HCT116 (cell line): ENCODE measurements at regions not wholly inside any gene's neighbourhood (a gene's known extent, or its start where the extent isn't known, plus 50 kb on each side); places are given as distances from the start of the nearest gene placed in this dataset.

Experiments
- ATAC-seq: fragments of 200-7000 bp; cut with Tn5 transposase; 2 replicates; pipeline ENCODE4 v1.9.1; 2020; ENCODE audit warnings: mild to moderate bottlenecking, moderate library complexity
- BruUV-seq: library from RNA; stranded (reverse); fragments of 400-500 nt; replicated peaks from 2 replicates; lab custom pipeline; 2021; lab: Mats Ljungman, UMichigan
- CTCF ChIA-PET: fragments of 300-600 bp; sonication (Branson Sonifier 250); formaldehyde crosslinking; loops from one replicate; lab custom pipeline; 2021; ENCODE audit warnings: antibody characterized with exemption; lab: Charles Lee
- POLR2A ChIA-PET: fragments of 300-600, 350-600 bp; sonication (Branson Sonifier 250); formaldehyde crosslinking; loops from one replicate; lab custom pipeline; 2021; ENCODE audit warnings: antibody characterized with exemption; lab: Charles Lee
- RAD21 ChIA-PET, 2 experiments: fragments of 300-600 bp; sonication (Branson Sonifier 250); formaldehyde crosslinking; loops; one replicate each; lab custom pipeline; 2023; ENCODE audit warnings: low total read pairs in 2 of 2; ENCODE audit not compliant: uncharacterized antibody in 2 of 2, unreplicated experiment in 2 of 2, low non-redundant PET in 1 of 2; lab: Charles Lee
- DNase-seq: peaks from one replicate; pipeline ENCODE4 v3.0.0-alpha.2; 2010; ENCODE audit warnings: low read depth, low spot score
- H2AFZ ChIP-seq: fragments of 200-600 bp; shearing (Covaris generic), sonication (generic); 2 replicates; pipeline ENCODE4 v1.6.1; 2017; ENCODE audit warnings: low read depth, mixed run types, mixed read lengths, antibody characterized with exemption, low read length; ENCODE audit not compliant: poor library complexity, severe bottlenecking
- H3K27ac ChIP-seq: 2 replicates; pipeline ENCODE4 v1.5.1; 2012; ENCODE audit warnings: low read depth, low read length
- H3K27me3 ChIP-seq: fragments of 200-600 bp; sonication (generic); 2 replicates; pipeline ENCODE4 v1.6.1; 2016; ENCODE audit warnings: mixed run types, low read length, mixed read lengths; ENCODE audit not compliant: insufficient read depth
- H3K36me3 ChIP-seq, 2 experiments: fragments of 200-500 bp in 1 of 2; fragments of 200-600 bp in 1 of 2; sonication (Bioruptor generic) in 1 of 2; sonication (generic) in 1 of 2; 2 replicates each; pipeline versions ENCODE4 v1.5.1 to v1.6.1; 2014 to 2016; ENCODE audit warnings: low read length in 2 of 2, inconsistent platforms in 1 of 2, mixed read lengths in 1 of 2, mixed run types in 1 of 2; ENCODE audit not compliant: insufficient read depth in 2 of 2, control insufficient read depth in 1 of 2
- H3K4me1 ChIP-seq, 2 experiments: fragments of 200-600 bp in 1 of 2; sonication (generic) in 1 of 2; 2 replicates each; pipeline versions ENCODE4 v1.5.1 to v1.6.1; 2012 to 2017; ENCODE audit warnings: low read length in 2 of 2, inconsistent platforms in 1 of 2, mild to moderate bottlenecking in 1 of 2, mixed read lengths in 1 of 2, mixed run types in 1 of 2, moderate library complexity in 1 of 2; ENCODE audit not compliant: insufficient read depth in 2 of 2, control insufficient read depth in 1 of 2
- H3K4me2 ChIP-seq: fragments of 200-600 bp; sonication (generic); 2 replicates; pipeline ENCODE4 v1.6.1; 2017; ENCODE audit warnings: mixed run types, low read length, mixed read lengths
- H3K4me3 ChIP-seq, 2 experiments: fragments of 200-600 bp in 1 of 2; sonication (generic) in 1 of 2; replicated peaks in 1 of 2; 2 replicates each; pipeline ENCODE4 v1.5.1; 2011 to 2016; ENCODE audit warnings: low read length in 2 of 2, control low read depth in 1 of 2, low read depth in 1 of 2, mild to moderate bottlenecking in 1 of 2, mixed read lengths in 1 of 2, mixed run types in 1 of 2
- H3K79me2 ChIP-seq: fragments of 200-600 bp; sonication (generic); 2 replicates; pipeline ENCODE4 v1.6.1; 2017; ENCODE audit warnings: mild to moderate bottlenecking, mixed run types, low read length, moderate library complexity, mixed read lengths; ENCODE audit not compliant: insufficient read depth
- H3K9ac ChIP-seq: fragments of 200-600 bp; sonication (generic); 2 replicates; pipeline ENCODE4 v1.6.1; 2016; ENCODE audit warnings: low read length, mixed read lengths
- H3K9me2 ChIP-seq: fragments of 200-600 bp; sonication (generic), shearing (Covaris generic); 2 replicates; pipeline ENCODE4 v1.6.1; 2017; ENCODE audit warnings: mixed run types, mild to moderate bottlenecking, moderate library complexity; ENCODE audit not compliant: insufficient read depth
- H3K9me3 ChIP-seq, 2 experiments: fragments of 200-500 bp in 1 of 2; fragments of 200-600 bp in 1 of 2; sonication (Bioruptor generic) in 1 of 2; sonication (generic) in 1 of 2; 2 replicates each; pipeline ENCODE4 v1.6.1; 2014 to 2017; ENCODE audit warnings: low read length in 2 of 2, mixed read lengths in 2 of 2, inconsistent platforms in 1 of 2, low read depth in 1 of 2, mild to moderate bottlenecking in 1 of 2, mixed run types in 1 of 2, moderate library complexity in 1 of 2; ENCODE audit not compliant: control insufficient read depth in 1 of 2, insufficient read depth in 1 of 2
- H4K20me1 ChIP-seq: fragments of 200-600 bp; sonication (generic), shearing (Covaris generic); 2 replicates; pipeline ENCODE4 v1.6.1; 2017; ENCODE audit warnings: mixed run types, mild to moderate bottlenecking, moderate library complexity; ENCODE audit not compliant: insufficient read depth
- ATF3 ChIP-seq: IDR thresholded peaks from 2 replicates; pipeline ENCODE4 v1.6.1; 2012
- CBX3 ChIP-seq: IDR thresholded peaks from 2 replicates; pipeline ENCODE4 v1.6.1; 2012; ENCODE audit warnings: low read depth
- CEBPB ChIP-seq: IDR thresholded peaks from 2 replicates; pipeline ENCODE4 v1.6.1; 2012; ENCODE audit warnings: low read depth
- CTCF ChIP-seq, 3 experiments: fragments of 200-600 bp in 1 of 3; sonication (generic) in 1 of 3; IDR thresholded peaks in 2 of 3; conservative IDR thresholded peaks in 1 of 3; 2 replicates each; pipeline ENCODE4 v1.5.1; 2012 to 2017; ENCODE audit warnings: low read depth in 2 of 3, low read length in 2 of 3, antibody characterized with exemption in 1 of 3, borderline replicate concordance in 1 of 3, control low read depth in 1 of 3, mild to moderate bottlenecking in 1 of 3, mixed read lengths in 1 of 3, mixed run types in 1 of 3, moderate library complexity in 1 of 3; ENCODE audit not compliant: insufficient read depth in 1 of 3
- EZH2 ChIP-seq: fragments of 200-600 bp; sonication (generic); IDR thresholded peaks from 2 replicates; pipeline ENCODE4 v1.6.1; 2017; ENCODE audit warnings: antibody characterized with exemption, mixed run types
- EZH2phosphoT487 ChIP-seq: fragments of 200-600 bp; IDR thresholded peaks from 2 replicates; pipeline ENCODE4 v1.6.1; 2018; ENCODE audit warnings: antibody characterized with exemption, borderline replicate concordance
- FOSL1 ChIP-seq: IDR thresholded peaks from 2 replicates; pipeline ENCODE4 v1.6.1; 2012; ENCODE audit warnings: low read depth
- JUND ChIP-seq: IDR thresholded peaks from 2 replicates; pipeline ENCODE4 v1.6.1; 2012
- MAX ChIP-seq: IDR thresholded peaks from 2 replicates; pipeline ENCODE4 v1.6.1; 2012
- POLR2A ChIP-seq: IDR thresholded peaks from 2 replicates; pipeline ENCODE4 v1.7.0; 2011; ENCODE audit warnings: borderline replicate concordance; ENCODE audit not compliant: insufficient read depth, insufficient read length; ENCODE audit errors: extremely low read depth
- RAD21 ChIP-seq: IDR thresholded peaks from 2 replicates; pipeline ENCODE4 v1.6.1; 2012; ENCODE audit warnings: low read depth, mild to moderate bottlenecking
- SIN3A ChIP-seq: IDR thresholded peaks from 2 replicates; pipeline ENCODE4 v1.6.1; 2012; ENCODE audit warnings: low read depth
- SP1 ChIP-seq: IDR thresholded peaks from 2 replicates; pipeline ENCODE4 v1.6.1; 2012; ENCODE audit warnings: low read depth
- TCF7L2 ChIP-seq: IDR thresholded peaks from 2 replicates; pipeline ENCODE4 v1.7.0; 2011; ENCODE audit warnings: borderline replicate concordance, inconsistent platforms; ENCODE audit not compliant: insufficient read depth, insufficient read length; ENCODE audit errors: extremely low read depth
- YY1 ChIP-seq: IDR thresholded peaks from 2 replicates; pipeline ENCODE4 v1.6.1; 2011; ENCODE audit warnings: low read length, low read depth, moderate library complexity, mild to moderate bottlenecking; ENCODE audit not compliant: insufficient replicate concordance; ENCODE audit errors: extremely low read depth
- ZBTB33 ChIP-seq: IDR thresholded peaks from 2 replicates; pipeline ENCODE4 v1.6.1; 2011; ENCODE audit warnings: mild to moderate bottlenecking, low read length, moderate library complexity; ENCODE audit not compliant: insufficient replicate concordance; ENCODE audit errors: extremely low read depth
- intact Hi-C: fragments of 100-400 bp; cut with micrococcal nuclease; formaldehyde crosslinking; loops from 2 replicates; pipeline ENCODE4 v1.10.0; 2022

DNA sequence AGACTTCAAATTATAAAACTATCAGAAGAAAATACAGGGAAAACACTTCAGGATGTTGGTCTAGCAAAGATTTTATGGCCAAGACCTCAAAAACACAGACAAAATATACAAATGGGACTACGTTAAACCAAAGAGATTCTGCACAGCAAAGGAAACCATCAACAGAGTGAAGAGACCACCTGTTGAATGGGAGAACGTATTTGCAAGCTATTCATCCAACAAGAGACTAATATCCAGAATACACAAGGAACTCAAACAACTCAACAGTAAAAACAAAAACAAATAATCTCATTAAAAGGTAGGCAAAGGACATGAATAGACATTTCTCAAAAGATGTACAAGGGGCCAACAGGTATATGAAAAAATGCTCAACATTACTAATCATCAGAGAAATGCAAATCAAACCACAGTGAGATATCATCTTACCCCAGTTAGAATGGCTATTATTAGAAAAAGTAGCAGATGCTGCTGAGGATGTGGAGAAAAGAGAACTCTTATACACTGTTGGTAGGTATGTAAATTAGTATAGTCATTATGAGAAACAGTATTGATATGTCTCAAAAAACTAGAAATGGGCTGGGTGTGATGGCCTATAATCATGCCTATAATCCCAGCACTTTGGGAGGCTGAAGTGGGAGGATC, 112.6 kb downstream of the LRIG2 start:
- ATAC-seq (no peak), DNase-seq (no peak)
- TF ChIP-seq FOSL1 (no peak), POLR2A (no peak), SP1 (no peak), SIN3A (no peak), EZH2 (no peak), RAD21 (no peak), EZH2phosphoT487 (no peak), JUND (no peak), CTCF (IDR thresholded peaks at IDR 0.05 in 2 of 3, conservative IDR thresholded peaks at IDR 0.05 in 1 of 3; ENCODE audit: borderline replicate concordance in 1 of 3, insufficient read depth in 1 of 3, low read depth in 2 of 3, low read length in 2 of 3) (no peak), CEBPB (no peak), MAX (no peak), TCF7L2 (no peak), ZBTB33 (no peak), CBX3 (no peak), ATF3 (no peak), YY1 (no peak)
- H3K79me2 ChIP-seq = no peaks in the 10 kb centered on the region
- no peaks in the 10 kb centered on the region; a peak in 1 of 4 replicates for H3K4me1 ChIP-seq
- H3K4me3 ChIP-seq = no peak overlapping the region
- H4K20me1 ChIP-seq = no peaks in the 10 kb centered on the region
- no peaks in the 10 kb centered on the region for H3K36me3 ChIP-seq
- H2AFZ ChIP-seq = no peak overlapping the region
- H3K27ac ChIP-seq = no peak overlapping the region
- RAD21 ChIA-PET = no interaction called here
- H3K4me2 ChIP-seq = no peak overlapping the region
- H3K9ac ChIP-seq = no peak overlapping the region
- CTCF ChIA-PET = no interaction called here
- POLR2A ChIA-PET = no interaction called here
- intact Hi-C loops = no loop called here
- H3K9me2 ChIP-seq = no peaks in the 10 kb centered on the region; the same call in 1 of the 2 replicates
- no TSS peak for BruUV-seq
- H3K27me3 ChIP-seq = no peaks in the 10 kb centered on the region
- no peaks in the 10 kb centered on the region for H3K9me3 ChIP-seq
